H1 (cell line): ENCODE measurements at regions not wholly inside any gene's neighbourhood (a gene's known extent, or its start where the extent isn't known, plus 50 kb on each side); places are given as distances from the start of the nearest gene placed in this dataset.

Experiments used
- CTCF ChIA-PET: fragments of 300-600 bp; sonication (Branson Sonifier 250); formaldehyde crosslinking; loops from one replicate; lab custom pipeline; 2021; ENCODE audit not compliant: partially characterized antibody; lab: Charles Lee
- POLR2A ChIA-PET: fragments of 300-600 bp; sonication (Branson Sonifier 250); formaldehyde crosslinking; loops from one replicate; lab custom pipeline; 2021; ENCODE audit warnings: inconsistent platforms; ENCODE audit not compliant: partially characterized antibody; lab: Charles Lee
- DNase-seq, 2 experiments: peaks; one replicate each; pipeline versions ENCODE4 v3.0.0 to v3.0.0-alpha.2; 2010 to 2022; ENCODE audit warnings: low spot score in 2 of 2, low read depth in 1 of 2, mixed read lengths in 1 of 2
- FAIRE-seq: peaks from 2 replicates; lab custom pipeline; 2011; peaks lifted over from hg19 to GRCh38; lab: Jason Lieb, UNC
- H2AFZ ChIP-seq: 2 replicates; pipeline ENCODE4 v1.8.1; 2012; ENCODE audit warnings: low read length, inconsistent platforms
- H2AK5ac ChIP-seq: 2 replicates; pipeline ENCODE4 v1.6.1; 2013; ENCODE audit warnings: low read depth, low read length
- H2BK120ac ChIP-seq: replicated peaks from 2 replicates; pipeline ENCODE3; 2013; ENCODE audit warnings: low read depth, low read length, inconsistent platforms
- H2BK12ac ChIP-seq: 2 replicates; pipeline ENCODE4 v1.6.1; 2013; ENCODE audit warnings: low read depth, low read length
- H2BK15ac ChIP-seq: 2 replicates; pipeline ENCODE4 v1.6.1; 2013; ENCODE audit warnings: low read length
- H2BK20ac ChIP-seq: 2 replicates; pipeline ENCODE4 v1.6.1; 2013; ENCODE audit warnings: low read length
- H2BK5ac ChIP-seq: 2 replicates; pipeline ENCODE4 v1.6.1; 2013; ENCODE audit warnings: low read depth, low read length
- H3K14ac ChIP-seq: 2 replicates; pipeline ENCODE4 v1.6.1; 2013; ENCODE audit warnings: inconsistent platforms; ENCODE audit not compliant: insufficient read length
- H3K18ac ChIP-seq: 2 replicates; pipeline ENCODE4 v1.6.1; 2013; ENCODE audit warnings: low read length; ENCODE audit errors: extremely low read depth
- H3K23ac ChIP-seq: 2 replicates; pipeline ENCODE4 v1.6.1; 2013; ENCODE audit warnings: inconsistent platforms; ENCODE audit not compliant: insufficient read length
- H3K23me2 ChIP-seq: 2 replicates; pipeline ENCODE4 v1.6.1; 2013; ENCODE audit warnings: low read depth, low read length
- H3K27ac ChIP-seq: 2 replicates; pipeline ENCODE4 v1.6.1; 2011; ENCODE audit warnings: low read depth, low read length, inconsistent platforms
- H3K27me3 ChIP-seq, 4 experiments: replicated peaks in 1 of 4; 1 replicate in 1 of 4; 2 replicates in 3 of 4; pipeline versions ENCODE4 v1.6.1 to v1.8.1; 2011 to 2013; ENCODE audit warnings: low read length in 3 of 4, mild to moderate bottlenecking in 3 of 4, inconsistent platforms in 2 of 4, mixed read lengths in 2 of 4, moderate library complexity in 1 of 4; ENCODE audit not compliant: control insufficient read depth in 3 of 4, insufficient read depth in 3 of 4; ENCODE audit errors: extremely low read depth in 1 of 4
- H3K36me3 ChIP-seq, 4 experiments: 2 replicates each; pipeline versions ENCODE4 v1.6.1 to v1.8.1; 2011 to 2013; ENCODE audit warnings: mild to moderate bottlenecking in 4 of 4, low read length in 3 of 4, moderate library complexity in 2 of 4, control low read depth in 1 of 4, inconsistent platforms in 1 of 4; ENCODE audit not compliant: insufficient read depth in 4 of 4, control insufficient read depth in 2 of 4
- H3K4ac ChIP-seq: replicated peaks from 2 replicates; pipeline ENCODE3; 2013; ENCODE audit warnings: low read length, low read depth, mixed read lengths, inconsistent platforms; ENCODE audit not compliant: insufficient read length
- H3K4me1 ChIP-seq, 4 experiments: replicated peaks in 1 of 4; 1 replicate in 1 of 4; 2 replicates in 3 of 4; pipeline versions ENCODE4 v1.6.1 to v1.8.1; 2011 to 2013; ENCODE audit warnings: low read length in 3 of 4, inconsistent platforms in 2 of 4, mixed read lengths in 1 of 4; ENCODE audit not compliant: insufficient read depth in 4 of 4, control insufficient read depth in 3 of 4
- H3K4me2 ChIP-seq, 2 experiments: 2 replicates each; pipeline versions ENCODE4 v1.6.1 to v1.8.1; 2011 to 2013; ENCODE audit warnings: low read depth in 2 of 2, low read length in 2 of 2, control low read depth in 1 of 2, inconsistent platforms in 1 of 2, mild to moderate bottlenecking in 1 of 2; ENCODE audit not compliant: insufficient read depth in 1 of 2
- H3K4me3 ChIP-seq, 4 experiments: fragments of 200-600, 300-600 bp in 1 of 4; sonication (generic), shearing (Covaris generic), sonication (Bioruptor Twin) in 1 of 4; 2 replicates each; pipeline versions ENCODE4 v1.5.1 to v1.8.1; 2011 to 2016; ENCODE audit warnings: low read length in 4 of 4, low read depth in 3 of 4, control low read depth in 2 of 4, inconsistent platforms in 2 of 4, mild to moderate bottlenecking in 2 of 4, mixed read lengths in 1 of 4, moderate library complexity in 1 of 4; ENCODE audit not compliant: insufficient read depth in 2 of 4; ENCODE audit errors: extremely low read depth in 1 of 4
- H3K56ac ChIP-seq: replicated peaks from 2 replicates; pipeline ENCODE3; 2013; ENCODE audit warnings: low read depth, mild to moderate bottlenecking, mixed read lengths, low read length, inconsistent platforms; ENCODE audit not compliant: insufficient read length
- H3K79me1 ChIP-seq: 2 replicates; pipeline ENCODE4 v1.6.1; 2013; ENCODE audit warnings: low read depth, low read length, control low read depth
- H3K79me2 ChIP-seq, 2 experiments: 2 replicates each; pipeline versions ENCODE4 v1.6.1 to v1.8.1; 2012 to 2013; ENCODE audit warnings: low read length in 2 of 2, mild to moderate bottlenecking in 2 of 2, inconsistent platforms in 1 of 2; ENCODE audit not compliant: insufficient read depth in 2 of 2, control insufficient read depth in 1 of 2
- H3K9ac ChIP-seq, 4 experiments: replicated peaks in 1 of 4; 1 replicate in 1 of 4; 2 replicates in 3 of 4; pipeline versions ENCODE4 v1.6.1 to v1.8.1; 2011 to 2013; ENCODE audit warnings: low read depth in 3 of 4, low read length in 3 of 4, control low read depth in 2 of 4, mild to moderate bottlenecking in 2 of 4, moderate library complexity in 2 of 4, inconsistent platforms in 1 of 4; ENCODE audit errors: extremely low read depth in 1 of 4
- H3K9me3 ChIP-seq, 2 experiments: 2 replicates each; pipeline versions ENCODE4 v1.6.1 to v1.8.1; 2012 to 2013; ENCODE audit warnings: mild to moderate bottlenecking in 2 of 2, moderate library complexity in 2 of 2, control low read depth in 1 of 2, inconsistent platforms in 1 of 2, low read depth in 1 of 2, low read length in 1 of 2, mixed read lengths in 1 of 2; ENCODE audit not compliant: insufficient read depth in 2 of 2
- H4K20me1 ChIP-seq, 2 experiments: replicated peaks in 1 of 2; 2 replicates each; pipeline versions ENCODE3 to v1.8.1; 2011 to 2013; ENCODE audit warnings: inconsistent platforms in 2 of 2, low read length in 2 of 2, mild to moderate bottlenecking in 1 of 2; ENCODE audit not compliant: insufficient read depth in 2 of 2, control insufficient read depth in 1 of 2
- H4K5ac ChIP-seq: 2 replicates; pipeline ENCODE4 v1.6.1; 2013; ENCODE audit warnings: low read length, low read depth, mixed read lengths, inconsistent platforms; ENCODE audit not compliant: insufficient read length
- H4K8ac ChIP-seq: 2 replicates; pipeline ENCODE4 v1.8.0; 2013; ENCODE audit warnings: mild to moderate bottlenecking, moderate library complexity, low read length, inconsistent platforms; ENCODE audit not compliant: insufficient read depth; ENCODE audit errors: extremely low read depth
- H4K91ac ChIP-seq: replicated peaks from 2 replicates; pipeline ENCODE3; 2013; ENCODE audit warnings: low read length, mixed read lengths, inconsistent platforms; ENCODE audit not compliant: insufficient read length
- BRCA1 ChIP-seq: IDR thresholded peaks from 2 replicates; pipeline ENCODE4 v1.6.1; 2012; ENCODE audit warnings: low read depth, low read length, improper control_type of control experiment
- CBX5 ChIP-seq: fragments of 300-800, 300-1000 bp; sonication (generic); IDR thresholded peaks from 2 replicates; pipeline ENCODE4 v1.7.1; 2016; ENCODE audit warnings: antibody characterized with exemption, low read length, low read depth
- CHD2 ChIP-seq: IDR thresholded peaks from 2 replicates; pipeline ENCODE4 v1.6.1; 2012; ENCODE audit warnings: low read length, improper control_type of control experiment
- CREB1 ChIP-seq: IDR thresholded peaks from 2 replicates; pipeline ENCODE4 v1.6.1; 2012; ENCODE audit warnings: inconsistent platforms
- KDM1A ChIP-seq: fragments of 200-600, 300-600 bp; sonication (generic); IDR thresholded peaks from 2 replicates; pipeline ENCODE4 v1.7.1; 2016; ENCODE audit warnings: mild to moderate bottlenecking, low read length, borderline replicate concordance
- NANOG ChIP-seq: IDR thresholded peaks from 2 replicates; pipeline ENCODE4 v1.6.1; 2011; ENCODE audit warnings: low read length, low read depth, mild to moderate bottlenecking, inconsistent platforms; ENCODE audit not compliant: insufficient read depth, poor library complexity, severe bottlenecking
- PHF8 ChIP-seq: fragments of 200-600 bp; sonication (generic); conservative IDR thresholded peaks from 2 replicates; pipeline ENCODE4 v1.7.1; 2012; ENCODE audit warnings: low read depth, mild to moderate bottlenecking, inconsistent platforms, low read length, moderate library complexity
- SIN3A ChIP-seq, 2 experiments: IDR thresholded peaks in 1 of 2; conservative IDR thresholded peaks in 1 of 2; 2 replicates each; pipeline ENCODE4 v1.6.1; 2011 to 2012; ENCODE audit warnings: low read length in 2 of 2, improper control_type of control experiment in 1 of 2, low read depth in 1 of 2, mild to moderate bottlenecking in 1 of 2
- SP2 ChIP-seq: IDR thresholded peaks from 2 replicates; pipeline ENCODE4 v1.6.1; 2012; ENCODE audit warnings: mild to moderate bottlenecking, low read length, inconsistent platforms
- WGBS, 2 experiments: shearing (Covaris generic) in 1 of 2; methylation state at CpG; one replicate each; pipeline versions ENCODE4 v1.1.6 to v1.1.7; 2013 to 2015; ENCODE audit warnings: low lambda C conversion rate in 2 of 2, mixed read lengths in 2 of 2, inconsistent platforms in 1 of 2, low coverage in 1 of 2, missing lambda C conversion rate in 1 of 2; ENCODE audit not compliant: insufficient replicate concordance in 2 of 2, insufficient coverage in 1 of 2, insufficient read length in 1 of 2; ENCODE audit errors: extremely low coverage in 1 of 2, missing lambda C conversion rate in 1 of 2; 5-methylcytosine and 5-hydroxymethylcytosine counted together
- TF ChIP-seq, protein P1 (sequence below), 3 experiments: IDR thresholded peaks; 1 replicate in 2 of 3; 2 replicates in 1 of 3; pipeline versions ENCODE4 v1.5.1 to v1.6.1; 2011; ENCODE audit warnings: low read length in 3 of 3, mild to moderate bottlenecking in 3 of 3, inconsistent platforms in 2 of 3, low read depth in 1 of 3, moderate library complexity in 1 of 3; ENCODE audit not compliant: insufficient read depth in 1 of 3; ENCODE audit errors: control extremely low read depth in 1 of 3

- H4K5ac ChIP-seq = no peak overlapping the region
- H3K79me2 ChIP-seq = no peaks in the 10 kb centered on the region
- no peak overlapping the region for H2BK20ac ChIP-seq
- H2AK5ac ChIP-seq = no peak overlapping the region
- no peak overlapping the region for H4K8ac ChIP-seq
- H3K23ac ChIP-seq = no peak overlapping the region
- no peak overlapping the region for H2BK12ac ChIP-seq
- POLR2A ChIA-PET = no interaction called here
- H3K4ac ChIP-seq = no peak overlapping the region
- no peak overlapping the region for H2BK120ac ChIP-seq
- no peak overlapping the region for H3K18ac ChIP-seq
- peaks cover 0 to 5% of the 10 kb centered on the region in 2 experiments for H4K20me1 ChIP-seq
- no peak for FAIRE-seq
- no peak for DNase-seq
- H3K56ac ChIP-seq = no peak overlapping the region
- H3K4me3 ChIP-seq = no peak overlapping the region
- CTCF ChIA-PET = interaction anchor here (1.4 to 6.6 kb wide), 2 partner anchors 14 to 33 kb away, joined by 3 to 44 read pairs; no protein-coding TSS in a partner anchor
- 0 out of 7 replicates have a peak, but pooled peaks cover 0 to 2% (median 0%) of the 10 kb centered on the region in 4 experiments for H3K27me3 ChIP-seq
- no peak overlapping the region for H3K27ac ChIP-seq
- WGBS, 2 experiments = 88% methylated on average over 10 of the region's 10 CpGs; no CpG with 5 or more reads in 1 of the 2 experiments
- H3K36me3 ChIP-seq = no peaks in the 10 kb centered on the region
- TF ChIP-seq, protein P1, sequence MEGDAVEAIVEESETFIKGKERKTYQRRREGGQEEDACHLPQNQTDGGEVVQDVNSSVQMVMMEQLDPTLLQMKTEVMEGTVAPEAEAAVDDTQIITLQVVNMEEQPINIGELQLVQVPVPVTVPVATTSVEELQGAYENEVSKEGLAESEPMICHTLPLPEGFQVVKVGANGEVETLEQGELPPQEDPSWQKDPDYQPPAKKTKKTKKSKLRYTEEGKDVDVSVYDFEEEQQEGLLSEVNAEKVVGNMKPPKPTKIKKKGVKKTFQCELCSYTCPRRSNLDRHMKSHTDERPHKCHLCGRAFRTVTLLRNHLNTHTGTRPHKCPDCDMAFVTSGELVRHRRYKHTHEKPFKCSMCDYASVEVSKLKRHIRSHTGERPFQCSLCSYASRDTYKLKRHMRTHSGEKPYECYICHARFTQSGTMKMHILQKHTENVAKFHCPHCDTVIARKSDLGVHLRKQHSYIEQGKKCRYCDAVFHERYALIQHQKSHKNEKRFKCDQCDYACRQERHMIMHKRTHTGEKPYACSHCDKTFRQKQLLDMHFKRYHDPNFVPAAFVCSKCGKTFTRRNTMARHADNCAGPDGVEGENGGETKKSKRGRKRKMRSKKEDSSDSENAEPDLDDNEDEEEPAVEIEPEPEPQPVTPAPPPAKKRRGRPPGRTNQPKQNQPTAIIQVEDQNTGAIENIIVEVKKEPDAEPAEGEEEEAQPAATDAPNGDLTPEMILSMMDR (IDR thresholded peaks at IDR 0.05; ENCODE audit: control extremely low read depth in 1 of 3, insufficient read depth in 1 of 3, low read depth in 1 of 3, low read length in 3 of 3) = no peak
- TF ChIP-seq KDM1A (no peak), BRCA1 (no peak), CHD2 (no peak), CBX5 (no peak), CREB1 (no peak), SIN3A (conservative IDR thresholded peaks at IDR 0.05 in 1 of 2, IDR thresholded peaks at IDR 0.05 in 1 of 2; ENCODE audit: low read depth in 1 of 2, low read length in 2 of 2) (no peak), SP2 (no peak), PHF8 (no peak), NANOG (no peak)
- TF ChIP-seq, all 59 proteins: peak for 0
- Histone ChIP-seq H3K4me1 (no peaks in the 10 kb centered on the region; a peak in 1 of 7 replicates), H3K79me1 (no peaks in the 10 kb centered on the region), H3K9ac (no peak overlapping the region), H3K23me2 (peaks cover 6% of the 10 kb centered on the region; the same call in 1 of the 2 replicates), H3K4me2 (no peak overlapping the region), H2BK5ac (no peak overlapping the region), H4K91ac (no peak overlapping the region), H3K14ac (no peak overlapping the region), H2AFZ (no peak overlapping the region), H3K9me3 (peaks cover 3 to 4% of the 10 kb centered on the region in 2 experiments; a peak in 2 of 4 replicates), H2BK15ac (no peak overlapping the region)
These were observed 845.3 kb downstream of the BRD1 start for GRCh38 chr22:48982321-48982905.
